Bronchial epithelial cell (primary cell): ENCODE measurements at regions not wholly inside any gene's neighbourhood (a gene's known extent, or its start where the extent isn't known, plus 50 kb on each side); places are given as distances from the start of the nearest gene placed in this dataset.

Experiments
- DNase-seq: peaks from one replicate; pipeline ENCODE4 v3.0.0-alpha.2; 2010; ENCODE audit warnings: low read depth
- FAIRE-seq: peaks from 2 replicates; lab custom pipeline; 2011; peaks lifted over from hg19 to GRCh38; lab: Jason Lieb, UNC
- H3K27me3 ChIP-seq: 2 replicates; pipeline ENCODE4 v1.5.1; 2011; ENCODE audit warnings: low read length; ENCODE audit not compliant: control insufficient read depth, insufficient read depth
- H3K36me3 ChIP-seq: 2 replicates; pipeline ENCODE4 v1.5.1; 2011; ENCODE audit warnings: low read length; ENCODE audit not compliant: control insufficient read depth, insufficient read depth
- H3K4me3 ChIP-seq: 2 replicates; pipeline ENCODE4 v1.5.1; 2011; ENCODE audit warnings: mild to moderate bottlenecking, low read depth, low read length, control low read depth
- CTCF ChIP-seq: IDR thresholded peaks from 2 replicates; pipeline ENCODE4 v1.5.1; 2011; ENCODE audit warnings: mild to moderate bottlenecking, moderate library complexity, low read length, control low read depth, inconsistent platforms; ENCODE audit not compliant: insufficient read depth, severe bottlenecking

- FAIRE-seq (no peak), DNase-seq (no peak)
- no peak overlapping the region for H3K4me3 ChIP-seq
- TF ChIP-seq CTCF, result no peak
- no peaks in the 10 kb centered on the region for H3K27me3 ChIP-seq
- H3K36me3 ChIP-seq, result no peaks in the 10 kb centered on the region
These were observed 222.9 kb upstream of the ASIC2 start for GRCh38 chr17:33515974-33516373.

- FAIRE-seq (peak; percentile 40), DNase-seq (no peak)
- Histone ChIP-seq H3K4me3 (no peak overlapping the region), H3K36me3 (no peaks in the 10 kb centered on the region), H3K27me3 (no peaks in the 10 kb centered on the region)
- no peak for TF ChIP-seq CTCF
These were observed 223.6 kb upstream of the ASIC2 start for GRCh38 chr17:33516645-33517044.

- FAIRE-seq, result no peak
- TF ChIP-seq CTCF, result no peak
- H3K4me3 ChIP-seq, result no peak overlapping the region
- H3K27me3 ChIP-seq, result no peaks in the 10 kb centered on the region
- DNase-seq, result no peak
- H3K36me3 ChIP-seq, result no peaks in the 10 kb centered on the region
These were observed 224.7 kb upstream of the ASIC2 start for GRCh38 chr17:33517746-33518145.

- Histone ChIP-seq H3K36me3 (no peaks in the 10 kb centered on the region), H3K27me3 (no peaks in the 10 kb centered on the region), H3K4me3 (no peak overlapping the region)
- no peak for TF ChIP-seq CTCF
- DNase-seq (no peak), FAIRE-seq (no peak)
These were observed 226.6 kb upstream of the ASIC2 start for GRCh38 chr17:33519692-33520091.

- Histone ChIP-seq H3K27me3 (no peaks in the 10 kb centered on the region), H3K4me3 (no peak overlapping the region), H3K36me3 (no peaks in the 10 kb centered on the region)
- FAIRE-seq (no peak), DNase-seq (peak; percentile 8)
- TF ChIP-seq CTCF, result peak; percentile 75
These were observed 227.6 kb upstream of the ASIC2 start for GRCh38 chr17:33520426-33521330.

- FAIRE-seq (no peak), DNase-seq (no peak)
- no peaks in the 10 kb centered on the region for H3K36me3 ChIP-seq
- TF ChIP-seq CTCF, result peak; percentile 35
- no peaks in the 10 kb centered on the region for H3K27me3 ChIP-seq
- no peak overlapping the region for H3K4me3 ChIP-seq
These were observed 228.7 kb upstream of the ASIC2 start for GRCh38 chr17:33521784-33522183.
